ENCODE measurements at regions not wholly inside any gene's neighbourhood (a gene's known extent, or its start where the extent isn't known, plus 50 kb on each side); places are given as distances from the start of the nearest gene placed in this dataset.

DNA sequence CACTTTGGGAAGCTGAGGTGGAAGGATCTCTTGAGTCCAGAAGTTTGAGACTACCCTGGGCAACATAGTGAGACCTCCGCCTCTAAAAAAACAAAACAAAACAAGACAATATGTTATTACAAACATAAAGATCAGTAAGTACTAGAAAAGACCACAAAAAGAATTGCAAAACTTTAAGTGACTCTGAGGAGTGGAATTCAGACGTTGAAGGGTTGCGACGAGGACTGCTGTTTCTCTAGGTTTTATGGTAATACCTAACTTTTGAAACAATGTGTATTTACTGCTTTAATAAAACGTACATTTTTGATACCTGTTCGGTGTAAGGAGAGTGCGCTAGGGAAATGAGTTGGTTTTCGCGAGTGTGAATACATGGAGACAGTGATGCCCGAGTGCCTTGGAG is 250.4 kb downstream of the GATA3 start:
- no peak overlapping the region for H3K4me3 ChIP-seq
- no peaks in the 10 kb centered on the region for H3K36me3 Mint-ChIP-seq
- DNase-seq (ENCODE audit: low spot score): no peak
- no peak overlapping the region for H3K27ac ChIP-seq
- no peaks in the 10 kb centered on the region for H3K36me3 ChIP-seq
- H3K4me3 Mint-ChIP-seq: peak overlapping the region; percentile 2
- no peaks in the 10 kb centered on the region for H3K9me3 ChIP-seq (ENCODE audit: low read depth)
- H3K9me3 Mint-ChIP-seq: no peaks in the 10 kb centered on the region
- no peaks in the 10 kb centered on the region for H3F3A ChIP-seq (ENCODE audit: low read depth)
- peaks cover 12% of the 10 kb centered on the region for H3K4me1 Mint-ChIP-seq
- no peak overlapping the region for H3K27ac Mint-ChIP-seq
- H3K4me1 ChIP-seq: no peaks in the 10 kb centered on the region
- no peaks in the 10 kb centered on the region for H4K20me1 ChIP-seq (ENCODE audit: low read depth)
- H3K27me3 Mint-ChIP-seq (ENCODE audit: insufficient read depth, low read depth): no peaks in the 10 kb centered on the region
- H3K9ac ChIP-seq: no peak overlapping the region
- H3K4me2 ChIP-seq: no peak overlapping the region
- no peak overlapping the region for H2AFZ ChIP-seq (replicated peaks)
- H3K27me3 ChIP-seq: no peaks in the 10 kb centered on the region
- TF ChIP-seq, protein P1, sequence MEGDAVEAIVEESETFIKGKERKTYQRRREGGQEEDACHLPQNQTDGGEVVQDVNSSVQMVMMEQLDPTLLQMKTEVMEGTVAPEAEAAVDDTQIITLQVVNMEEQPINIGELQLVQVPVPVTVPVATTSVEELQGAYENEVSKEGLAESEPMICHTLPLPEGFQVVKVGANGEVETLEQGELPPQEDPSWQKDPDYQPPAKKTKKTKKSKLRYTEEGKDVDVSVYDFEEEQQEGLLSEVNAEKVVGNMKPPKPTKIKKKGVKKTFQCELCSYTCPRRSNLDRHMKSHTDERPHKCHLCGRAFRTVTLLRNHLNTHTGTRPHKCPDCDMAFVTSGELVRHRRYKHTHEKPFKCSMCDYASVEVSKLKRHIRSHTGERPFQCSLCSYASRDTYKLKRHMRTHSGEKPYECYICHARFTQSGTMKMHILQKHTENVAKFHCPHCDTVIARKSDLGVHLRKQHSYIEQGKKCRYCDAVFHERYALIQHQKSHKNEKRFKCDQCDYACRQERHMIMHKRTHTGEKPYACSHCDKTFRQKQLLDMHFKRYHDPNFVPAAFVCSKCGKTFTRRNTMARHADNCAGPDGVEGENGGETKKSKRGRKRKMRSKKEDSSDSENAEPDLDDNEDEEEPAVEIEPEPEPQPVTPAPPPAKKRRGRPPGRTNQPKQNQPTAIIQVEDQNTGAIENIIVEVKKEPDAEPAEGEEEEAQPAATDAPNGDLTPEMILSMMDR (IDR thresholded peaks at IDR 0.05): no peak
- no peaks in the 10 kb centered on the region for H3K79me2 ChIP-seq (ENCODE audit: low read depth)

DNA sequence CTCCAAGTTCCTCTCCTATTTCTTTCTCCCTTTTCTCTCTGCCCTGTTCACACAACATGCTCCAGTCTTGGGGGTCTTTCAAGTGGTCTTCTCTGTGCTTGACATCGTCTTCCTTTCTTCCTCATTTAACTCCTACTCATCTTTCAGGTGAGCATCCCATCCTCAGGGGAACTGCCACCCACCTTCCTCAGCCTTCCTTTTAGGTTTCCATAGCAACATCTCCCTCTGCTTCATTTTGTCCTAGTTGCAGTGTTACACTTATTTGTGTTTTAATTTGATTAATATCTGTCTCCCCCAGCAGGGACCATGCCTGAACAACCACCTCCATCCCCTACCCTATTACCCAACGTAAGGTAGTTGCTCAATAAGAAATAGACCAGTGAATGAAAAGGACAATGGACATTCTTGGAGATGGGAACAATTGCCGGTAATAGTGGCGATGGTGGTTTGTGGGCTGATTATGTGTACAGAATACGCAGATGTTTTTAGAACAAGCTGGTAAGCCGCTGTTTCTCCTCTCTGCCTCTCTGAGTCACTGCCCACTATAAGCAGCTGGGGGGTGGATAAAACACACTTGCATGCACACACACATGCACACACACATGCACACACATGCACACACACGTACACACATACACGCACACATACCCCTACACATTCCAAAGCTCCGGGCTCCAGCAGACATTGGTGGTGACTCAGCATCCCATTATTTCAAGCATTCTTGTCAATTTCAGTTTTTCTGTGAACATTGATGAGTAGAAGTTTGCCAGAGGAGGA is 251.6 kb downstream of the GATA3 start:
- Histone ChIP-seq H3K79me2 (ENCODE audit: low read depth) (no peaks in the 10 kb centered on the region), H3K9me3 (ENCODE audit: low read depth) (no peaks in the 10 kb centered on the region), H2AFZ (replicated peaks) (no peak overlapping the region), H3K36me3 (no peaks in the 10 kb centered on the region), H3K9ac (no peak overlapping the region), H3K4me1 (peaks cover 2% of the 10 kb centered on the region), H3K4me2 (no peak overlapping the region), H3K27ac (no peak overlapping the region), H3K27me3 (no peaks in the 10 kb centered on the region), H3F3A (ENCODE audit: low read depth) (no peaks in the 10 kb centered on the region), H3K4me3 (no peak overlapping the region), H4K20me1 (ENCODE audit: low read depth) (no peaks in the 10 kb centered on the region)
- TF ChIP-seq, protein P1 (IDR thresholded peaks at IDR 0.05): no peak
- no peak for TF ChIP-seq EZH2phosphoT487 (IDR thresholded peaks at IDR 0.05)
- no peak for TF ChIP-seq EZH2 (IDR thresholded peaks at IDR 0.05)
- Mint-ChIP-seq H3K27ac (no peak overlapping the region), H3K4me3 (no peak overlapping the region), H3K9me3 (no peaks in the 10 kb centered on the region), H3K27me3 (ENCODE audit: insufficient read depth, low read depth) (no peaks in the 10 kb centered on the region), H3K4me1 (peaks cover 12% of the 10 kb centered on the region), H3K36me3 (no peaks in the 10 kb centered on the region)
- DNase-seq (ENCODE audit: low spot score): no peak

DNA sequence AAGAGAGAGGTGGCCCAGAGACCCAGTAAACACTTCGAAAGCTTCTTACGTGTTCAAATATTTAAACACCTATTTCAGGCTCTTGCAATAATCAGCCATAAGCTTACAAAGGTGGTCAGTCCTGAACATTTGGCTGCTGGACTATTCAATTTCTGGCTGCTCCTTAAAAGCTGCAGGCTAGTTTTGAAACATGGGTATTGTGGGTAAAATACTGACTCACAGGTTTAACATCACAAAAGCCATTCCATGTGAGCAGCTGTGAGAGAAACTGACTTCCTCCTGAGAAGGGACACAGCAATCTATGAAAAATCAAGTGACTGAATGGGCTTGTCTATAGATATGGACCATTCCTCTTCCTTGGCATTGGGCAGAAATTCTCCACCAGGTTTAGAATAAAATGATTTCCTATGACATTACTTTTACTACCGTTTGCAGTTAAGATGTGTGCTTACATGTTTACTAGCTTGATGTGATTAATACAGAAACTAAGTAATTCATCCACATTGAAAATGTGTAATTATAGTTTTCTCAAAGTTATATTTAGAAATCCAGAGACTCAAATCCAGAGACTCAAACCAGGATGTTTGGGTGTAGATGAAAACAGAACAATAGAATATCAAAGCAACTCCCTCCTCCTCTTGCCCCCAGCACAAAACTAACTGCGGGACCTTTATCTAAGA is 252.3 kb downstream of the GATA3 start:
- Histone ChIP-seq H3K27ac (no peak overlapping the region), H2AFZ (replicated peaks) (no peak overlapping the region), H3K4me1 (peaks cover 9% of the 10 kb centered on the region), H3K4me2 (no peak overlapping the region), H3K9me3 (ENCODE audit: low read depth) (no peaks in the 10 kb centered on the region), H3K9ac (no peak overlapping the region), H3K4me3 (no peak overlapping the region), H3K36me3 (no peaks in the 10 kb centered on the region), H3K79me2 (ENCODE audit: low read depth) (no peaks in the 10 kb centered on the region), H3F3A (ENCODE audit: low read depth) (no peaks in the 10 kb centered on the region), H3K27me3 (no peaks in the 10 kb centered on the region), H4K20me1 (ENCODE audit: low read depth) (no peaks in the 10 kb centered on the region)
- TF ChIP-seq, protein P1 (IDR thresholded peaks at IDR 0.05): no peak
- TF ChIP-seq EZH2phosphoT487 (IDR thresholded peaks at IDR 0.05) (no peak), EZH2 (IDR thresholded peaks at IDR 0.05) (no peak)
- Mint-ChIP-seq H3K27me3 (ENCODE audit: insufficient read depth, low read depth) (no peaks in the 10 kb centered on the region), H3K4me1 (peaks cover 12% of the 10 kb centered on the region), H3K36me3 (no peaks in the 10 kb centered on the region), H3K4me3 (no peak overlapping the region), H3K9me3 (no peaks in the 10 kb centered on the region), H3K27ac (no peak overlapping the region)
- DNase-seq (ENCODE audit: low spot score): no peak

All from neural progenitor cell (in vitro differentiated cells).